ENCODE measurements at regions not wholly inside any gene's neighbourhood (a gene's known extent, or its start where the extent isn't known, plus 50 kb on each side); places are given as distances from the start of the nearest gene placed in this dataset.
"Not testable (repeated sequence)": the region's sequence is repeated elsewhere in the genome, so short reads cannot be mapped to it uniquely, and the experiment has no call there.

DNA sequence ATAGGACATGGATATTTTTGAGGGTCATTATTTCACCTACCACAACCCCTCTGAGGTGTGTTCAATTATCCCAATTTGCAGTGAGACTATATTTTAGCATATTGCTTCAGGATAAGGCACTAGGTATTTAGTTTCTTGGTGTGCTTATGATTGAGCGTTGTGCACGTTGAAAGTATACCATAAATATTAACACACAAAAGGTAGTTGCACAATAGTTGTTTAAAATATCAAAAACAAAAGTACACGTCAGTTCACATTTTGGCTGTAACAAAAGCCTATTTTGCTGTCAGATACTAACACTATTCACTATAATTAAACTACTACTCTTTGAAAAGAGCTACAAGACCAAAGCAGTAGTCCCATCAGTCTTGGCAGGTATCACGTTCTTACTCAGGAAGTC is 367.5 kb downstream of the DSC3 start:
- Histone ChIP-seq H3K4me3 (no peak overlapping the region), H3K4me1 (no peaks in the 10 kb centered on the region), H3K27ac (no peak overlapping the region), H3K9me3 (no peaks in the 10 kb centered on the region), H3K36me3 (no peaks in the 10 kb centered on the region), H3K27me3 (no peaks in the 10 kb centered on the region)
- DNase-seq, result no peak
- intact Hi-C loops (cut with DNase I; ENCODE audit: low total_unique reads), result no loop called here
- TF ChIP-seq POLR2A (IDR thresholded peaks at IDR 0.05), result no peak
- TF ChIP-seq, protein P1, sequence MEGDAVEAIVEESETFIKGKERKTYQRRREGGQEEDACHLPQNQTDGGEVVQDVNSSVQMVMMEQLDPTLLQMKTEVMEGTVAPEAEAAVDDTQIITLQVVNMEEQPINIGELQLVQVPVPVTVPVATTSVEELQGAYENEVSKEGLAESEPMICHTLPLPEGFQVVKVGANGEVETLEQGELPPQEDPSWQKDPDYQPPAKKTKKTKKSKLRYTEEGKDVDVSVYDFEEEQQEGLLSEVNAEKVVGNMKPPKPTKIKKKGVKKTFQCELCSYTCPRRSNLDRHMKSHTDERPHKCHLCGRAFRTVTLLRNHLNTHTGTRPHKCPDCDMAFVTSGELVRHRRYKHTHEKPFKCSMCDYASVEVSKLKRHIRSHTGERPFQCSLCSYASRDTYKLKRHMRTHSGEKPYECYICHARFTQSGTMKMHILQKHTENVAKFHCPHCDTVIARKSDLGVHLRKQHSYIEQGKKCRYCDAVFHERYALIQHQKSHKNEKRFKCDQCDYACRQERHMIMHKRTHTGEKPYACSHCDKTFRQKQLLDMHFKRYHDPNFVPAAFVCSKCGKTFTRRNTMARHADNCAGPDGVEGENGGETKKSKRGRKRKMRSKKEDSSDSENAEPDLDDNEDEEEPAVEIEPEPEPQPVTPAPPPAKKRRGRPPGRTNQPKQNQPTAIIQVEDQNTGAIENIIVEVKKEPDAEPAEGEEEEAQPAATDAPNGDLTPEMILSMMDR (IDR thresholded peaks at IDR 0.05), result no peak

DNA sequence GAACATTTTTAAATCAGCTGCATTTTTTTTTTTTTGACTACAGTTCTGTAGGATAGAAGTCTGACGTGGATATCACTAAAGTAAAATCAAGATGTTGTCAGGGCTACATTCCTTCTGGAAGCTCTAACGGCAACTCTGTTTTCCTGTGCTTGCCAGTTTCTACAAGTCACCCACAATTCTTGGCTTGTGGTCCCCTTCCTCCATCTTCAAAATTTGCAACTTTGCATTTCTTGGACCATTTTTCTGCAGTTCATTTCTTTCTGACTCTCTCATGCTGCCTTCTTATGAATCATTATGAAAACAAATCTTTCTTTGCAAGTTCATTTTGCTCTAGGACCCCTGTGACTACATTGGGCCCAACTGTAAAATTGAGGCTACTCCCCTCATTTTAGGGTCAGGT is 367.9 kb downstream of the DSC3 start:
- no peak for TF ChIP-seq POLR2A (IDR thresholded peaks at IDR 0.05)
- TF ChIP-seq, protein P1 (IDR thresholded peaks at IDR 0.05), result no peak
- DNase-seq, result no peak
- H3K36me3 ChIP-seq, result no peaks in the 10 kb centered on the region
- H3K4me1 ChIP-seq, result no peaks in the 10 kb centered on the region
- no peaks in the 10 kb centered on the region for H3K9me3 ChIP-seq
- no peaks in the 10 kb centered on the region for H3K27me3 ChIP-seq
- intact Hi-C loops (cut with DNase I; ENCODE audit: low total_unique reads), result no loop called here
- H3K4me3 ChIP-seq, result no peak overlapping the region
- no peak overlapping the region for H3K27ac ChIP-seq

DNA sequence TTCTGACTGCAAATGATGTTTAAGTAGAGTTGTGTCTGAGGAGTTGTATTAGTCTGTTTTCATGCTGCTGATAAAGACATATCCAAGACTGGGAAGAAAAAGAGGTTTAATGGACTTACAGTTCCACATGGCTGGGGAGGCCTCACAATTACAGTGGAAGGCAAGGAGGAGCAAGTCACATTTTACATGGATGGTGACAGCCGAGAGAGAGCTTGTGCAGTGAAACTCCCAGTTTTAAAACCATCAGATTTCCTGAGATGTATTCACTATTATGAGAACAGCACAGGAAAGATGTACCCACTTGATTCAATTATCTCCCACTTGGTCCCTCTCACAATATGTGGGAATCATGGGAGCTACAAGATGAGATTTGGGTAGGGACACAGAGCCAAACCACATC is 370.1 kb downstream of the DSC3 start:
- H3K27me3 ChIP-seq; intact Hi-C loops (cut with DNase I; ENCODE audit: low total_unique reads); H3K4me3 ChIP-seq; H3K27ac ChIP-seq; H3K9me3 ChIP-seq; H3K36me3 ChIP-seq; H3K4me1 ChIP-seq; DNase-seq: not testable (repeated sequence)

DNA sequence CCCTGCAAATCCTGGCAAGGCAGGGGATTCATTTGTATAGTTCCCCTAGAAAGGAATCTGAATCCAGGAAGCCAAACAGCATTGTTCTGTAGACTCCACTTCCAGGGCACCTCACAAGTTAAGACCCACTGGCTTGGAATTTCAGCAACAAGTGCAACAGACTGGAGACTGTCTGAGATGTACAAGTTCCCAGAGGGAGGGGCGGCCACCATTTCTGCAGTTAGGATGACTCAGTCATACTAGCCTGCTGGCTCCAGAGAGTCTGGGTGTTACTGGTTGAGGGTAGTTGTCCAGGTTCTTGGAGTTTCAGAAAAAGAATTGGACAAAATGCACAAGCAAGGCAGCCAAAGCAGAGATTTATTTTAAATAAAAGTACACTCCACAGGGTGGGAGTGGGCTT is 384.2 kb downstream of the DSC3 start:
- Histone ChIP-seq H3K27me3 (no peaks in the 10 kb centered on the region), H3K4me3 (no peak overlapping the region), H3K4me1 (no peaks in the 10 kb centered on the region), H3K9me3 (no peaks in the 10 kb centered on the region), H3K27ac (no peak overlapping the region), H3K36me3 (no peaks in the 10 kb centered on the region)
- TF ChIP-seq, protein P1 (IDR thresholded peaks at IDR 0.05), result no peak
- no peak for TF ChIP-seq POLR2A (IDR thresholded peaks at IDR 0.05)
- intact Hi-C loops (cut with DNase I; ENCODE audit: low total_unique reads), result no loop called here
- no peak for DNase-seq

DNA sequence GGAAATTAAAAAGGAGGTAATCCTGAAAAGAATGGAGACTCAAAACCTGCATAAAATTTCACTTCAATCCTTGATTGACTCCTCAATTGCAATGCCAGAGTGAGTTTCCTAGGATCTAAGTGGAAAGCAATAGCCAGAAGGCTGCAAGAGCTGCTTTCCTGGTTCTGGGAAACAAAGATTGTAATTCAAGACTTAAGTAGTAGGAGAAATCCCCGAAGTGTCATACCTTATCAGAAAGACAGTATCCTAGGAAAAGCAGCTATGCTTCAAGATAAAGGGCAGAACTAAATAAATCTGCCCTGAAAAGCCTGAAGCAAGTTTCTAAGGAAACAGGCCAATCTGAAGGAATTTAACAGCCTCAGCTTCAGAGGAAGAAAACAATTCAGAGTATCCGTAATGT is 390.2 kb downstream of the DSC3 start:
- Histone ChIP-seq H3K36me3 (no peaks in the 10 kb centered on the region), H3K4me1 (no peaks in the 10 kb centered on the region), H3K27me3 (no peaks in the 10 kb centered on the region), H3K9me3 (no peaks in the 10 kb centered on the region), H3K27ac (no peak overlapping the region), H3K4me3 (no peak overlapping the region)
- TF ChIP-seq, protein P1 (IDR thresholded peaks at IDR 0.05), result no peak
- TF ChIP-seq POLR2A (IDR thresholded peaks at IDR 0.05), result no peak
- no peak for DNase-seq
- intact Hi-C loops (cut with DNase I; ENCODE audit: low total_unique reads), result no loop called here

DNA sequence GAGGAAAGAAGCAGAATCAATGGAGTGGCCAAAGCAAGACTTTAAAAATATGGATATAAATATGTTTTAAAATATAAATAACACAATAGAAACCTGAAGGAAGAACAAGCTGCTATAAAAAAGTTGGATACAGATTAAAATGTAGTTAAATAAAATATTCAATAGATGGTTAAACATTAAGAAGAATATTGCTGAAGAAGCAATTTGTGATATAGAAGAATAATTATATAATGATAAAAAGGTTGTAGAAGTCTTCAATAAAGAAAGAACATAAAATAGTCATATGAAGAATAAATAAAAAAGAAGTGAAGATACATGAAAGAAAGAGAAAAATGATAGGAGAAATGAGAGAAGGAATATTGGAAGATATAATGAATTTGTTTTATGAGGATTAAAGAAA is 392.0 kb downstream of the DSC3 start:
- Histone ChIP-seq H3K36me3 (no peaks in the 10 kb centered on the region), H3K4me3 (no peak overlapping the region), H3K27me3 (no peaks in the 10 kb centered on the region), H3K9me3 (no peaks in the 10 kb centered on the region), H3K27ac (no peak overlapping the region), H3K4me1 (no peaks in the 10 kb centered on the region)
- DNase-seq, result no peak
- TF ChIP-seq, protein P1 (IDR thresholded peaks at IDR 0.05), result no peak
- TF ChIP-seq POLR2A (IDR thresholded peaks at IDR 0.05), result no peak
- intact Hi-C loops (cut with DNase I; ENCODE audit: low total_unique reads), result no loop called here

Data from uterus (tissue), 3 donors.